Colonic mucosa (tissue), 4 donors: ENCODE measurements at regions not wholly inside any gene's neighbourhood (a gene's known extent, or its start where the extent isn't known, plus 50 kb on each side); places are given as distances from the start of the nearest gene placed in this dataset.
"Not testable (repeated sequence)": the region's sequence is repeated elsewhere in the genome, so short reads cannot be mapped to it uniquely, and the experiment has no call there.

Experiments
- DNase-seq: peaks from one replicate; pipeline ENCODE4 v3.0.0-alpha.2; 2020
- H3K27ac ChIP-seq: fragments of 200-600 bp; one replicate; pipeline ENCODE4 v1.8.0; 2021
- H3K27me3 ChIP-seq: fragments of 200-600 bp; one replicate; pipeline ENCODE4 v1.8.0; 2021
- H3K36me3 ChIP-seq: fragments of 200-600 bp; one replicate; pipeline ENCODE4 v1.8.0; 2021
- H3K4me1 ChIP-seq: fragments of 200-600 bp; one replicate; pipeline ENCODE4 v1.8.0; 2021; ENCODE audit warnings: mild to moderate bottlenecking
- H3K4me3 ChIP-seq: fragments of 200-600 bp; one replicate; pipeline ENCODE4 v1.8.0; 2021
- H3K9ac ChIP-seq, 2 donors: one replicate each; pipeline ENCODE4 v1.7.0; 2013; ENCODE audit warnings: control low read depth in 2 of 2, low read depth in 2 of 2, low read length in 2 of 2
- H3K9me3 ChIP-seq: fragments of 200-600 bp; one replicate; pipeline ENCODE4 v1.8.0; 2021
- CTCF ChIP-seq: fragments of 200-600 bp; IDR thresholded peaks from one replicate; pipeline ENCODE4 v1.8.0; 2022; ENCODE audit warnings: antibody characterized with exemption, mild to moderate bottlenecking
- intact Hi-C: fragments of 100-400 bp; cut with DNase I; formaldehyde crosslinking; loops from one replicate; pipeline ENCODE4 v1.14.1; 2022
- donor health status: healthy.
- donor health status: DM: no; HTN: no; CAD: no.
- donor health status: DM: no; HTN: no; CAD: no.

GRCh38 chr21:38628349-38628748 lies 130.1 kb upstream of the ERG start:
- H3K9ac ChIP-seq, result no peak overlapping the region
- no peak for DNase-seq
- no peak overlapping the region for H3K27ac ChIP-seq
- intact Hi-C loops, result no loop called here
- H3K4me1 ChIP-seq, result no peaks in the 10 kb centered on the region
- no peak overlapping the region for H3K4me3 ChIP-seq
- H3K9me3 ChIP-seq, result no peaks in the 10 kb centered on the region
- no peaks in the 10 kb centered on the region for H3K27me3 ChIP-seq
- H3K36me3 ChIP-seq, result no peaks in the 10 kb centered on the region
- TF ChIP-seq CTCF, result no peak

GRCh38 chr21:38631206-38631605 lies 132.9 kb upstream of the ERG start:
- Histone ChIP-seq H3K27me3 (no peaks in the 10 kb centered on the region), H3K27ac (no peak overlapping the region), H3K9ac (no peak overlapping the region), H3K4me3 (no peak overlapping the region), H3K9me3 (no peaks in the 10 kb centered on the region), H3K36me3 (no peaks in the 10 kb centered on the region), H3K4me1 (no peaks in the 10 kb centered on the region)
- DNase-seq, result no peak
- no peak for TF ChIP-seq CTCF
- intact Hi-C loops, result no loop called here

- no peak for TF ChIP-seq CTCF
- Histone ChIP-seq H3K27ac (no peak overlapping the region), H3K9ac (no peak overlapping the region), H3K4me1 (no peaks in the 10 kb centered on the region), H3K36me3 (no peaks in the 10 kb centered on the region), H3K4me3 (no peak overlapping the region), H3K27me3 (no peaks in the 10 kb centered on the region), H3K9me3 (no peaks in the 10 kb centered on the region)
- no peak for DNase-seq
- intact Hi-C loops, result no loop called here
These were observed 133.4 kb upstream of the ERG start for GRCh38 chr21:38631676-38632075.

GRCh38 chr21:38637161-38637560 lies 138.9 kb upstream of the ERG start:
- intact Hi-C loops, result no loop called here

GRCh38 chr21:38639571-38640354 lies 141.5 kb upstream of the ERG start:
- no peak overlapping the region for H3K4me3 ChIP-seq
- intact Hi-C loops, result no loop called here

More at GRCh38 chr21:38637161-38637560, 138.9 kb upstream of the ERG start:
- DNase-seq, result no peak
- H3K9ac ChIP-seq, result no peak overlapping the region
- no peaks in the 10 kb centered on the region for H3K9me3 ChIP-seq
- H3K4me1 ChIP-seq, result no peaks in the 10 kb centered on the region
- H3K27ac ChIP-seq, result no peak overlapping the region
- no peak overlapping the region for H3K4me3 ChIP-seq
- no peaks in the 10 kb centered on the region for H3K36me3 ChIP-seq
- TF ChIP-seq CTCF, result no peak
- no peaks in the 10 kb centered on the region for H3K27me3 ChIP-seq

GRCh38 chr21:38640355-38640742 lies 142.1 kb upstream of the ERG start:
- H3K4me3 ChIP-seq, H3K9me3 ChIP-seq, H3K27ac ChIP-seq, intact Hi-C loops, H3K27me3 ChIP-seq, H3K9ac ChIP-seq, DNase-seq, H3K36me3 ChIP-seq, H3K4me1 ChIP-seq: not testable (repeated sequence)

More at GRCh38 chr21:38639571-38640354, 141.5 kb upstream of the ERG start:
- Histone ChIP-seq H3K36me3 (no peaks in the 10 kb centered on the region), H3K27ac (no peak overlapping the region), H3K9me3 (no peaks in the 10 kb centered on the region), H3K9ac (no peak overlapping the region), H3K4me1 (no peaks in the 10 kb centered on the region), H3K27me3 (no peaks in the 10 kb centered on the region)
- TF ChIP-seq CTCF, result no peak
- no peak for DNase-seq
